ENCODE measurements at regions not wholly inside any gene's neighbourhood (a gene's known extent, or its start where the extent isn't known, plus 50 kb on each side); places are given as distances from the start of the nearest gene placed in this dataset.

GRCh38 chr5:88594441-88594840 lies 288.5 kb downstream of the MEF2C start:
- ATAC-seq (no peak), DNase-seq (no peak)
- Histone ChIP-seq H3K9me3 (no peaks in the 10 kb centered on the region), H3K4me3 (no peak overlapping the region), H3K4me1 (no peaks in the 10 kb centered on the region), H3K27me3 (no peaks in the 10 kb centered on the region), H3K36me3 (no peaks in the 10 kb centered on the region), H3K27ac (no peak overlapping the region)
- no peak for TF ChIP-seq CTCF (IDR thresholded peaks at IDR 0.05)
- TF ChIP-seq POLR2A (IDR thresholded peaks at IDR 0.05), result no peak
- WGBS (ENCODE audit: insufficient coverage, low coverage, low lambda C conversion rate, missing lambda C conversion rate), result 57% methylated on average over 1 of the region's 1 CpG
- intact Hi-C loops (cut with DNase I), result no loop called here

GRCh38 chr5:88588609-88589008 lies 294.4 kb downstream of the MEF2C start:
- H3K4me3 ChIP-seq, result no peak overlapping the region
- DNase-seq (no peak), ATAC-seq (no peak)
- no peaks in the 10 kb centered on the region for H3K27me3 ChIP-seq
- WGBS (ENCODE audit: insufficient coverage, low coverage, low lambda C conversion rate, missing lambda C conversion rate), result 70% methylated on average over 4 of the region's 4 CpGs
- H3K4me1 ChIP-seq, result no peaks in the 10 kb centered on the region
- TF ChIP-seq POLR2A (IDR thresholded peaks at IDR 0.05) (no peak), CTCF (IDR thresholded peaks at IDR 0.05) (no peak)
- no peaks in the 10 kb centered on the region for H3K36me3 ChIP-seq
- intact Hi-C loops (cut with DNase I), result no loop called here
- H3K9me3 ChIP-seq, result no peaks in the 10 kb centered on the region
- H3K27ac ChIP-seq, result no peak overlapping the region

- TF ChIP-seq CTCF (IDR thresholded peaks at IDR 0.05) (no peak), POLR2A (IDR thresholded peaks at IDR 0.05) (no peak)
- Histone ChIP-seq H3K4me3 (no peak overlapping the region), H3K4me1 (no peaks in the 10 kb centered on the region), H3K9me3 (no peaks in the 10 kb centered on the region), H3K36me3 (no peaks in the 10 kb centered on the region), H3K27me3 (no peaks in the 10 kb centered on the region), H3K27ac (no peak overlapping the region)
- intact Hi-C loops (cut with DNase I), result no loop called here
- WGBS (ENCODE audit: insufficient coverage, low coverage, low lambda C conversion rate, missing lambda C conversion rate), result 75% methylated on average over 1 of the region's 1 CpG
- no peak for DNase-seq
- no peak for ATAC-seq
Measured at GRCh38 chr5:88583471-88583870, 299.5 kb downstream of the MEF2C start.

GRCh38 chr5:88558366-88558765 lies 289.7 kb upstream of the TMEM161B start:
- DNase-seq (no peak), ATAC-seq (no peak)
- H3K27me3 ChIP-seq, result no peaks in the 10 kb centered on the region
- WGBS (ENCODE audit: insufficient coverage, low coverage, low lambda C conversion rate, missing lambda C conversion rate), result 90% methylated on average over 5 of the region's 5 CpGs
- intact Hi-C loops (cut with DNase I), result no loop called here
- H3K4me3 ChIP-seq, result no peak overlapping the region
- H3K36me3 ChIP-seq, result no peaks in the 10 kb centered on the region
- H3K4me1 ChIP-seq, result no peaks in the 10 kb centered on the region
- TF ChIP-seq CTCF (IDR thresholded peaks at IDR 0.05) (no peak), POLR2A (IDR thresholded peaks at IDR 0.05) (no peak)
- H3K27ac ChIP-seq, result no peak overlapping the region
- no peaks in the 10 kb centered on the region for H3K9me3 ChIP-seq

- H3K27me3 ChIP-seq, result no peaks in the 10 kb centered on the region
- no peak for ATAC-seq
Measured at GRCh38 chr5:88557881-88558280, 289.2 kb upstream of the TMEM161B start.

More at GRCh38 chr5:88557881-88558280, 289.2 kb upstream of the TMEM161B start:
- no peaks in the 10 kb centered on the region for H3K4me1 ChIP-seq
- H3K4me3 ChIP-seq, result no peak overlapping the region
- H3K27ac ChIP-seq, result no peak overlapping the region
- intact Hi-C loops (cut with DNase I), result no loop called here
- 89% methylated on average over 3 of the region's 3 CpGs for WGBS (ENCODE audit: insufficient coverage, low coverage, low lambda C conversion rate, missing lambda C conversion rate)
- H3K36me3 ChIP-seq, result no peaks in the 10 kb centered on the region
- TF ChIP-seq POLR2A (IDR thresholded peaks at IDR 0.05) (no peak), CTCF (IDR thresholded peaks at IDR 0.05) (no peak)
- DNase-seq, result no peak
- no peaks in the 10 kb centered on the region for H3K9me3 ChIP-seq
